ENCODE measurements at regions not wholly inside any gene's neighbourhood (a gene's known extent, or its start where the extent isn't known, plus 50 kb on each side); places are given as distances from the start of the nearest gene placed in this dataset.
"Not testable (repeated sequence)": the region's sequence is repeated elsewhere in the genome, so short reads cannot be mapped to it uniquely, and the experiment has no call there.

- POLR2A ChIA-PET = no interaction called here
- CTCF ChIA-PET = interaction anchor here (0.7 to 0.8 kb wide), 2 partner anchors 14 to 123 kb away, joined by 3 read pairs; no protein-coding TSS in a partner anchor
- no peaks in the 10 kb centered on the region for H3K9me3 ChIP-seq (ENCODE audit: control insufficient read depth, insufficient read depth, low read length)
- no peak overlapping the region for H3K27ac ChIP-seq (ENCODE audit: low read depth, low read length)
- TF ChIP-seq CTCF (IDR thresholded peaks at IDR 0.05; ENCODE audit: low read depth, low read length) = no peak
- H3K4me3 ChIP-seq (ENCODE audit: low read depth, low read length) = no peak overlapping the region
- H3K27me3 ChIP-seq (ENCODE audit: control insufficient read depth, insufficient read depth, low read length) = no peaks in the 10 kb centered on the region
- no peak for DNase-seq (ENCODE audit: low read depth, low spot score)
Observed at GRCh38 chr12:4144676-4145075, 128.9 kb upstream of the CCND2 start.

- Histone ChIP-seq H3K9me3 (ENCODE audit: control insufficient read depth, insufficient read depth, low read length) (no peaks in the 10 kb centered on the region), H3K27ac (ENCODE audit: low read depth, low read length) (no peak overlapping the region), H3K27me3 (ENCODE audit: control insufficient read depth, insufficient read depth, low read length) (no peaks in the 10 kb centered on the region), H3K4me3 (ENCODE audit: low read depth, low read length) (no peak overlapping the region)
- ChIA-PET CTCF (no interaction called here), POLR2A (no interaction called here)
- DNase-seq (ENCODE audit: low read depth, low spot score) = no peak
- no peak for TF ChIP-seq CTCF (IDR thresholded peaks at IDR 0.05; ENCODE audit: low read depth, low read length)
Observed at GRCh38 chr12:4143896-4144295, 129.7 kb upstream of the CCND2 start.

GRCh38 chr12:4141348-4142270 is 132.0 kb upstream of the CCND2 start:
- DNase-seq (ENCODE audit: low read depth, low spot score) = no peak
- CTCF ChIA-PET = interaction anchor here (0.9 kb wide), 1 partner anchor 34 kb away, joined by 3 read pairs; no protein-coding TSS in a partner anchor
- Histone ChIP-seq H3K9me3 (ENCODE audit: control insufficient read depth, insufficient read depth, low read length) (no peaks in the 10 kb centered on the region), H3K27me3 (ENCODE audit: control insufficient read depth, insufficient read depth, low read length) (no peaks in the 10 kb centered on the region), H3K4me3 (ENCODE audit: low read depth, low read length) (no peak overlapping the region), H3K27ac (ENCODE audit: low read depth, low read length) (no peak overlapping the region)
- TF ChIP-seq CTCF (IDR thresholded peaks at IDR 0.05; ENCODE audit: low read depth, low read length) = no peak
- POLR2A ChIA-PET = no interaction called here

- TF ChIP-seq CTCF (IDR thresholded peaks at IDR 0.05; ENCODE audit: low read depth, low read length) = no peak
- ChIA-PET POLR2A (no interaction called here), CTCF (no interaction called here)
- H3K27ac ChIP-seq (ENCODE audit: low read depth, low read length) = no peak overlapping the region
- no peaks in the 10 kb centered on the region for H3K27me3 ChIP-seq (ENCODE audit: control insufficient read depth, insufficient read depth, low read length)
- no peak overlapping the region for H3K4me3 ChIP-seq (ENCODE audit: low read depth, low read length)
- no peaks in the 10 kb centered on the region for H3K9me3 ChIP-seq (ENCODE audit: control insufficient read depth, insufficient read depth, low read length)
- DNase-seq (ENCODE audit: low read depth, low spot score) = no peak
Observed at GRCh38 chr12:4140581-4141301, 132.8 kb upstream of the CCND2 start.

- no peak for TF ChIP-seq CTCF (IDR thresholded peaks at IDR 0.05; ENCODE audit: low read depth, low read length)
- Histone ChIP-seq H3K4me3 (ENCODE audit: low read depth, low read length) (no peak overlapping the region), H3K27me3 (ENCODE audit: control insufficient read depth, insufficient read depth, low read length) (no peaks in the 10 kb centered on the region), H3K27ac (ENCODE audit: low read depth, low read length) (no peak overlapping the region), H3K9me3 (ENCODE audit: control insufficient read depth, insufficient read depth, low read length) (no peaks in the 10 kb centered on the region)
- ChIA-PET POLR2A (no interaction called here), CTCF (interaction anchor here (1.2 to 1.4 kb wide), 2 partner anchors 32 to 254 kb away, joined by 3 to 4 read pairs; no protein-coding TSS in a partner anchor)
- DNase-seq (ENCODE audit: low read depth, low spot score) = no peak
Observed at GRCh38 chr12:4139191-4139590, 134.4 kb upstream of the CCND2 start.

GRCh38 chr12:4138532-4138931 is 135.0 kb upstream of the CCND2 start:
- H3K9me3 ChIP-seq (ENCODE audit: control insufficient read depth, insufficient read depth, low read length); H3K27me3 ChIP-seq (ENCODE audit: control insufficient read depth, insufficient read depth, low read length); DNase-seq (ENCODE audit: low read depth, low spot score); H3K4me3 ChIP-seq (ENCODE audit: low read depth, low read length); H3K27ac ChIP-seq (ENCODE audit: low read depth, low read length); CTCF ChIA-PET; POLR2A ChIA-PET: not testable (repeated sequence)

Data from AG04450 (cell line).